Esophagus muscularis mucosa (tissue), 4 donors: ENCODE measurements at regions not wholly inside any gene's neighbourhood (a gene's known extent, or its start where the extent isn't known, plus 50 kb on each side); places are given as distances from the start of the nearest gene placed in this dataset.
"Not testable (repeated sequence)": the region's sequence is repeated elsewhere in the genome, so short reads cannot be mapped to it uniquely, and the experiment has no call there.

Experiments used
- DNase-seq: peaks from one replicate; pipeline ENCODE4 v3.0.0-alpha.2; 2017; ENCODE audit errors: extremely low spot score
- H3K27ac ChIP-seq, 4 donors: fragments of 200-600 bp; sonication (generic); replicated peaks in 1 of 4; 1 replicate in 3 of 4; 2 replicates in 1 of 4; pipeline ENCODE4 v1.5.1; 2016 to 2019; ENCODE audit warnings: mild to moderate bottlenecking in 1 of 4
- H3K27me3 ChIP-seq, 4 donors: fragments of 200-600 bp; sonication (generic); one replicate each; pipeline versions ENCODE4 v1.5.1 to v1.6.0; 2016 to 2019
- H3K36me3 ChIP-seq, 4 donors: fragments of 200-600 bp; sonication (generic); one replicate each; pipeline ENCODE4 v1.5.1; 2016 to 2019
- H3K4me1 ChIP-seq, 4 donors: fragments of 200-600 bp; sonication (generic); one replicate each; pipeline ENCODE4 v1.5.1; 2016 to 2019
- H3K4me3 ChIP-seq, 4 donors: fragments of 200-600 bp; sonication (generic); 1 replicate in 2 of 4; 2 replicates in 2 of 4; pipeline ENCODE4 v1.5.1; 2016 to 2019; ENCODE audit warnings: mild to moderate bottlenecking in 4 of 4, moderate library complexity in 1 of 4
- H3K9me3 ChIP-seq, 4 donors: fragments of 200-600 bp; sonication (generic); 1 replicate in 3 of 4; 2 replicates in 1 of 4; pipeline ENCODE4 v1.5.1; 2016 to 2019
- EP300 ChIP-seq: sonication (generic); formaldehyde crosslinking; IDR thresholded peaks from one replicate; pipeline ENCODE4 v1.6.1; 2017; ENCODE audit warnings: antibody characterized with exemption
- POLR2A ChIP-seq: fragments of 450-650 bp; IDR thresholded peaks from one replicate; pipeline ENCODE4 v1.6.1; 2017; ENCODE audit warnings: antibody characterized with exemption, moderate library complexity, mild to moderate bottlenecking, low read depth
- POLR2AphosphoS5 ChIP-seq, 2 donors: sonication (generic); formaldehyde crosslinking; IDR thresholded peaks; one replicate each; pipeline ENCODE4 v1.6.1; 2017; ENCODE audit warnings: antibody characterized with exemption in 2 of 2
- WGBS: methylation state at CpG from one replicate; pipeline ENCODE4 v1.1.5; 2018; 5-methylcytosine and 5-hydroxymethylcytosine counted together
- intact Hi-C: fragments of 100-400 bp; cut with DNase I; formaldehyde crosslinking; loops from one replicate; pipeline ENCODE4 v1.15.1; 2023
- TF ChIP-seq, protein P1 (sequence below), 3 experiments: fragments of 200-600 bp in 2 of 3; fragments of 450-650 bp in 1 of 3; sonication (generic) in 2 of 3; IDR thresholded peaks; one replicate each; pipeline ENCODE4 v1.5.1; 2017 to 2019; ENCODE audit warnings: antibody characterized with exemption in 3 of 3, mild to moderate bottlenecking in 2 of 3, moderate library complexity in 1 of 3

DNA sequence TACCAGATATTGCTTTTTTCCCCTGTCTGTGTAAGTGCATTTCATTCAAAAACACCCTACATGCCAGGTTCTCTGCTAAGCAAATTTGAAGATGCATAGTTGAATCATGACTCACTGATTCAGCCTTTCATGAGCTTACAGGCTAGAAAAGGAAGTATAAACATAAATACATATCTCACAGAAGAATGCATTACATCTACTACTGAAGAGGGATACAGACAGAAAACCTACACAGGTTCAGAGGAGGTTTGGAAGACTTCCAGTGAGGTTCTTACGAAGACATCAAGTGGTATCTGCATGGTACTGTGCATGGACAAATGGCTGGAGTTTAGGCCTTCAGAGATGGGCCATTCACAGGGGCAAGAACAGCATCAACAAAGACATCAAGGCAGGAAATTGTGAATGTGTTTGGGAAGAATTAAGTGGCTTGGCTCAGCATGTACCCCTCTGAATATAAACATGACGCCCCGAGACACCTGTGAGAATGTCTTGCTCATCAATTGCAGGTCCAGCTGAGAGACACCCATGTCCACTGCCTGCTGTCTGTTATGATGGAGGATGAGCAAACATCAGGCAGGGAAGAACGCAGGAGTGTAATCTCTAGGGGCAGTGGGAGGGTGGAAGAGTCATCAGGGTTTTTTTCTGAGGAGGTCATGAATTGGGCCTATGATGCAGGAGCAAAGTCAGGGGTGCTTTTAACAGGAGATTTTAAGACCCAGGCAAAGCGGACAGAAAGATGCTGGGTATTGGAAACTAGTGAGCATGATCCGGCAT, 105.1 kb upstream of the GALNT15 start:
- TF ChIP-seq EP300 = no peak
- peaks cover 7 to 20% (median 15%) of the 10 kb centered on the region in 4 donors for H3K4me1 ChIP-seq
- no peaks in the 10 kb centered on the region for H3K27me3 ChIP-seq
- H3K27ac ChIP-seq = no peak overlapping the region
- WGBS = 85% methylated on average over 6 of the region's 6 CpGs
- no peak overlapping the region for H3K4me3 ChIP-seq
- no peaks in the 10 kb centered on the region for H3K9me3 ChIP-seq
- H3K36me3 ChIP-seq = no peaks in the 10 kb centered on the region
- intact Hi-C loops = no loop called here
- no peak for DNase-seq

DNA sequence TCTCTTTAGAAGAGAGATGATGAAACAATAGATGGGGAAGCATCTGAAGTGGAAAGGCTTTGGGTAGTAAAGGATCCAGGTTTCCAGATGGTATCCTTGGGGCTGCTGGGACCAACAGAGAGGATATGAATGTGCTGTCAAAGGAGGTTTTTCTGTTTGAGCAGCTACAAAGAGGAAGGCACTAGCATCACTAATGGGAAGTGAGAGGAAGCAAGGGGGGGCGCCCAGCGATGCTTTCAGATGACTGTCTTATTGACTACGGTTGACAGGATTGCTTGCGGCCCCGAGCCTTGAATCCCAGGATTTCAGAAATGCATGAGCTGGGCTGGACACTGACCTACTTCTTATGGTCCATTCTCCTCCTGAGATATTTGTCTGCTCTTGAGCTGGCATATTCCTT, 103.8 kb upstream of the GALNT15 start:
- 79% methylated on average over 5 of the region's 5 CpGs for WGBS
- TF ChIP-seq, protein P1, sequence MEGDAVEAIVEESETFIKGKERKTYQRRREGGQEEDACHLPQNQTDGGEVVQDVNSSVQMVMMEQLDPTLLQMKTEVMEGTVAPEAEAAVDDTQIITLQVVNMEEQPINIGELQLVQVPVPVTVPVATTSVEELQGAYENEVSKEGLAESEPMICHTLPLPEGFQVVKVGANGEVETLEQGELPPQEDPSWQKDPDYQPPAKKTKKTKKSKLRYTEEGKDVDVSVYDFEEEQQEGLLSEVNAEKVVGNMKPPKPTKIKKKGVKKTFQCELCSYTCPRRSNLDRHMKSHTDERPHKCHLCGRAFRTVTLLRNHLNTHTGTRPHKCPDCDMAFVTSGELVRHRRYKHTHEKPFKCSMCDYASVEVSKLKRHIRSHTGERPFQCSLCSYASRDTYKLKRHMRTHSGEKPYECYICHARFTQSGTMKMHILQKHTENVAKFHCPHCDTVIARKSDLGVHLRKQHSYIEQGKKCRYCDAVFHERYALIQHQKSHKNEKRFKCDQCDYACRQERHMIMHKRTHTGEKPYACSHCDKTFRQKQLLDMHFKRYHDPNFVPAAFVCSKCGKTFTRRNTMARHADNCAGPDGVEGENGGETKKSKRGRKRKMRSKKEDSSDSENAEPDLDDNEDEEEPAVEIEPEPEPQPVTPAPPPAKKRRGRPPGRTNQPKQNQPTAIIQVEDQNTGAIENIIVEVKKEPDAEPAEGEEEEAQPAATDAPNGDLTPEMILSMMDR (IDR thresholded peaks at IDR 0.05) = no peak
- no peak for TF ChIP-seq POLR2AphosphoS5 (IDR thresholded peaks at IDR 0.05)
- no peak for TF ChIP-seq EP300
- no peak for TF ChIP-seq POLR2A
- Histone ChIP-seq H3K4me3 (no peak overlapping the region), H3K36me3 (no peaks in the 10 kb centered on the region), H3K27ac (no peak overlapping the region), H3K9me3 (no peaks in the 10 kb centered on the region), H3K4me1 (peaks cover 0 to 9% (median 4%) of the 10 kb centered on the region in 4 donors), H3K27me3 (no peaks in the 10 kb centered on the region)
- no peak for DNase-seq
- intact Hi-C loops = no loop called here

DNA sequence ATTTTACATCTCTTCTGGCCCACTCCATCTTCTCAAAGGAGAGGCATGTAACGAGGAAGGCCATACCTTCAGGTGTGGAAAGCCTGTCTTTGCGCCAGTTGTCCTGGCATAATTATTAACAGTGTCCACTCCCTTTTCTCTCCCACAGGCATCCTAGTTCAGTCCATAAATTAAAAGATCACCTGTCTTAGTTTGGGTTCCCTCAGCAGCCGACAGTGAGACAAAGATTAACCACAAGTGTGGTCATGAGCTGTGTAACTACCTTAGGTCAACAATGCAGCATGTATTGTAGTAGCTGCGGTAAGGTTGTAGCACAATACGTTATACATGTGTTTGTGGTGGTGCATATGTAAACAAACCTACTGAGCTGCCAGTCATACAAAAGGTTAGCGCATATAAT, 103.3 kb upstream of the GALNT15 start:
- TF ChIP-seq, protein P1 (IDR thresholded peaks at IDR 0.05) = no peak
- TF ChIP-seq POLR2A (no peak), POLR2AphosphoS5 (IDR thresholded peaks at IDR 0.05) (no peak), EP300 (no peak)
- Histone ChIP-seq H3K9me3 (no peaks in the 10 kb centered on the region), H3K27me3 (no peaks in the 10 kb centered on the region), H3K27ac (no peak overlapping the region), H3K4me1 (peaks cover 0 to 9% (median 4%) of the 10 kb centered on the region in 4 donors), H3K4me3 (no peak overlapping the region), H3K36me3 (no peaks in the 10 kb centered on the region)
- WGBS = 95% methylated on average over 6 of the region's 6 CpGs
- no peak for DNase-seq
- intact Hi-C loops = no loop called here

DNA sequence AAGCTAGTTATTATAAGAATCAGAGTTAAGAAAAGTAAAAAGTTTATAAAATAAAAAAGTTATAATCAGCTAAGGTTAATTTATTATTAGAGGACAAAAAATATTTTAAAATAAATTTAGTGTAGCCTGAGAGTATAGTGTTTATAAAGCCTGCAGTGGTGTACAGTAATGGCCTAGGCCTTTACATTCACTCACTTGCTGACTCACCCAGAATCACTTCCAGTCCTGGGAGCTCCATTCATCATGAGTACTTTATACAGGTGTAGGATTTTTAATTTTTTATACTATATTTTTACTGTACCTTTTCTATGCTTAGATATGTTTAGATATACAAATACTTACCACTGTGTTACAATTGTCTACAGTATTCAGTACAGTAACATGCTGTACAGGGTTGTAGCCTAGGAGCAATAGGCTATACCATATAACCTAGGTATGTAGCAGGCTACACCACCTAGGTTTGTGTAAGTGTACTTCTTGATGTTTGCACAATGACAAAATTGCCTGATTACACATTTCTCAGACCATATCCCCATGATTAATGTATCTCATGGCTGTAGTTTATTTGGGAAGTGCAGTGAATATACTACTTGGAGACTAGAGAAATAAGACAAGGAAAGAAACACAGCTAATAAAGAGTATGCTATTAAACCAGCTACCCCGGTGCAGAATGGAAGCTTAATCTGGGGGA, 101.9 kb upstream of the GALNT15 start:
- DNase-seq = no peak
- TF ChIP-seq EP300 = no peak
- TF ChIP-seq, protein P1 (IDR thresholded peaks at IDR 0.05) = no peak
- no peak for TF ChIP-seq POLR2AphosphoS5 (IDR thresholded peaks at IDR 0.05)
- no peak for TF ChIP-seq POLR2A
- Histone ChIP-seq H3K4me3 (no peak overlapping the region), H3K27ac (no peak overlapping the region), H3K27me3 (no peaks in the 10 kb centered on the region), H3K36me3 (no peaks in the 10 kb centered on the region), H3K9me3 (no peaks in the 10 kb centered on the region), H3K4me1 (peaks cover 0 to 9% (median 4%) of the 10 kb centered on the region in 4 donors)
- intact Hi-C loops = no loop called here
- WGBS = 100% methylated on average over 1 of the region's 1 CpG

DNA sequence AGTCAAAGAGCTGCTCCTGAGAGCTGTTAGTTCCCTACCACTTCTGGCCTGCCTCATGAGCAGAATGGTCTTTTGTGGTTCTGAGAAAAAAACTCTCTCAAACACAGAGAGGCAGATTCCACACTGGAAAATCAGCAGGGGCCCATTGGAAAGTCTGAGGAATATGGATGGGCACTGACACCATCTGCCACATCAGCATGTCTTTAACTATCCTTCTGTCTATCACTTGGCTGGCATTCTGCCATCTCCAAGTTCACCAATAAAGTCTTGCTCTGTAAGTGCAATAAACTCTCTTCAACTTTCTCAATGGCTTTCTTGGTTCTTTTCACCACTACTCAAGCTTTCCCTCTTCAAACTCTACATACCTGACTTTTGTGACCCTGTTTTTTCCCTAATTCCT, 101.3 kb upstream of the GALNT15 start:
- intact Hi-C loops = no loop called here

DNA sequence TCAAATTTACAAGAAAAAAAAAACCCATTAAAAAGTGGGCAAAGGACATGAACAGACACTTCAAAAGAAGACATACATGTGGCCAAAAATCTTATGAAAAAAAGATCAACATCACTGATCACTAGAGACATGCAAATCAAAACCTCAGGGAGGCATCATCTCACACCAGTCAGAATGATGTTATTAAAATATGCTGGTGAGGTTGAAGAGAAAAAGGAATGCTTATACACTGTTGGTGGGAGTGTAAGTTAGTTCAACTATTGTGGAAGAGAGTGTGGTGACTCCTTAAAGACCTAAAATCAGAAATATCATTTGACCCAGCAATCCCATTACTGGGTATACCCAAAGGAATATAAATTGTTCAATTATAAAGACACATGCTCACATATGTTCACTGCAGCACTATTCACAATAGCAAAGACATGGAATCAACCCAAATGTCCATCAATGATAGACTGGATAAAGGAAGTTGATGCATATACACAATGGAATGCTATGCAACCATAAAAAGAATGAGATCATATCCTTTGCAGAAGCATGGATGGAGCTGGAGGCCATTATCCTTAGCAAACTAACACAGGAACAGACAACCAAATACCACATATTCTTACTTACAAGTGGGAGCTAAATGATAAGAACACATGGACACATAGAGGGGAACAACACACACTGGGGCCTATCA, 100.3 kb upstream of the GALNT15 start:
- H3K27me3 ChIP-seq, H3K36me3 ChIP-seq, H3K27ac ChIP-seq, H3K9me3 ChIP-seq, DNase-seq, H3K4me3 ChIP-seq, intact Hi-C loops, H3K4me1 ChIP-seq: not testable (repeated sequence)

More for the DNA sequence above, 101.3 kb upstream of the GALNT15 start:
- TF ChIP-seq POLR2AphosphoS5 (IDR thresholded peaks at IDR 0.05) = no peak
- TF ChIP-seq, protein P1 (IDR thresholded peaks at IDR 0.05) = no peak
- TF ChIP-seq EP300 = no peak
- no peak for TF ChIP-seq POLR2A
- Histone ChIP-seq H3K4me1 (peaks cover 0 to 9% (median 4%) of the 10 kb centered on the region in 4 donors), H3K4me3 (no peak overlapping the region), H3K27ac (no peak overlapping the region), H3K36me3 (no peaks in the 10 kb centered on the region), H3K27me3 (no peaks in the 10 kb centered on the region), H3K9me3 (no peaks in the 10 kb centered on the region)
- no peak for DNase-seq
